ENCODE measurements at regions not wholly inside any gene's neighbourhood (a gene's known extent, or its start where the extent isn't known, plus 50 kb on each side); places are given as distances from the start of the nearest gene placed in this dataset.
A peak's percentile ranks its signal among the peaks of the same experiment; 100 is the strongest.

- H3K27me3 ChIP-seq (replicated peaks; ENCODE audit: insufficient read depth, low read length) = no peaks in the 10 kb centered on the region
- H3K79me2 ChIP-seq (ENCODE audit: low read length) = peaks cover 48% of the 10 kb centered on the region
- DNase-seq = no peak
- no peaks in the 10 kb centered on the region for H3K9me3 ChIP-seq (replicated peaks; ENCODE audit: insufficient read depth, low read length)
- H2AFZ ChIP-seq (ENCODE audit: low read length) = no peak overlapping the region
- peak overlapping the region; percentile 100; the same call in 1 of the 2 replicates for H3K27ac ChIP-seq (ENCODE audit: low read length)
- H3K9me2 ChIP-seq (replicated peaks; ENCODE audit: insufficient read depth, low read length) = no peaks in the 10 kb centered on the region
- no peak overlapping the region for H3K4me3 ChIP-seq (ENCODE audit: low read length)
- H4K20me1 ChIP-seq (ENCODE audit: insufficient read depth, low read length) = no peaks in the 10 kb centered on the region
- H3K4me1 ChIP-seq (ENCODE audit: low read length) = peaks cover 44% of the 10 kb centered on the region
- peaks cover 34% of the 10 kb centered on the region for H3F3A ChIP-seq (ENCODE audit: insufficient read depth, low read length)
- H3K36me3 ChIP-seq (replicated peaks; ENCODE audit: insufficient read depth, low read length) = no peaks in the 10 kb centered on the region
- H3K4me2 ChIP-seq (ENCODE audit: low read depth, low read length) = no peak overlapping the region
- H3K9ac ChIP-seq (ENCODE audit: low read length) = no peak overlapping the region
- TF ChIP-seq EZH2phosphoT487 (IDR thresholded peaks at IDR 0.05; ENCODE audit: low read length) (no peak), EZH2 (optimal IDR thresholded peaks at IDR 0.05; ENCODE audit: low read depth, low read length) (no peak), CTCF (IDR thresholded peaks at IDR 0.05; ENCODE audit: low read length) (no peak)
Measured at GRCh38 chr14:95466506-95466905, 49.9 kb downstream of the SYNE3 start.

- H3K79me2 ChIP-seq (ENCODE audit: low read length) = peaks cover 48% of the 10 kb centered on the region
- H2AFZ ChIP-seq (ENCODE audit: low read length) = no peak overlapping the region
- H3F3A ChIP-seq (ENCODE audit: insufficient read depth, low read length) = peaks cover 34% of the 10 kb centered on the region
- no peak for DNase-seq
- H3K27me3 ChIP-seq (replicated peaks; ENCODE audit: insufficient read depth, low read length) = no peaks in the 10 kb centered on the region
- H3K9me3 ChIP-seq (replicated peaks; ENCODE audit: insufficient read depth, low read length) = no peaks in the 10 kb centered on the region
- TF ChIP-seq EZH2phosphoT487 (IDR thresholded peaks at IDR 0.05; ENCODE audit: low read length) (no peak), EZH2 (optimal IDR thresholded peaks at IDR 0.05; ENCODE audit: low read depth, low read length) (no peak), CTCF (IDR thresholded peaks at IDR 0.05; ENCODE audit: low read length) (no peak)
- no peaks in the 10 kb centered on the region for H3K36me3 ChIP-seq (replicated peaks; ENCODE audit: insufficient read depth, low read length)
- H3K9me2 ChIP-seq (replicated peaks; ENCODE audit: insufficient read depth, low read length) = no peaks in the 10 kb centered on the region
- H3K4me2 ChIP-seq (ENCODE audit: low read depth, low read length) = peak overlapping the region; percentile 54; the same call in 1 of the 2 replicates
- peak overlapping the region; percentile 100; the same call in 1 of the 2 replicates for H3K27ac ChIP-seq (ENCODE audit: low read length)
- H3K4me3 ChIP-seq (ENCODE audit: low read length) = no peak overlapping the region
- peaks cover 44% of the 10 kb centered on the region for H3K4me1 ChIP-seq (ENCODE audit: low read length)
- no peaks in the 10 kb centered on the region for H4K20me1 ChIP-seq (ENCODE audit: insufficient read depth, low read length)
- no peak overlapping the region for H3K9ac ChIP-seq (ENCODE audit: low read length)
Measured at GRCh38 chr14:95465936-95466335, 50.5 kb downstream of the SYNE3 start.

GRCh38 chr14:95465358-95465757 lies 51.1 kb downstream of the SYNE3 start:
- Histone ChIP-seq H3F3A (ENCODE audit: insufficient read depth, low read length) (peaks cover 34% of the 10 kb centered on the region), H3K4me3 (ENCODE audit: low read length) (no peak overlapping the region), H3K4me2 (ENCODE audit: low read depth, low read length) (peak overlapping the region; percentile 54), H3K79me2 (ENCODE audit: low read length) (peaks cover 51% of the 10 kb centered on the region), H2AFZ (ENCODE audit: low read length) (no peak overlapping the region), H3K4me1 (ENCODE audit: low read length) (peaks cover 44% of the 10 kb centered on the region), H3K36me3 (replicated peaks; ENCODE audit: insufficient read depth, low read length) (no peaks in the 10 kb centered on the region), H3K9ac (ENCODE audit: low read length) (peak overlapping the region; percentile 72; the same call in 1 of the 2 replicates), H3K9me3 (replicated peaks; ENCODE audit: insufficient read depth, low read length) (no peaks in the 10 kb centered on the region), H3K27me3 (replicated peaks; ENCODE audit: insufficient read depth, low read length) (no peaks in the 10 kb centered on the region), H4K20me1 (ENCODE audit: insufficient read depth, low read length) (no peaks in the 10 kb centered on the region), H3K9me2 (replicated peaks; ENCODE audit: insufficient read depth, low read length) (no peaks in the 10 kb centered on the region), H3K27ac (ENCODE audit: low read length) (peak overlapping the region; percentile 100)
- TF ChIP-seq EZH2 (optimal IDR thresholded peaks at IDR 0.05; ENCODE audit: low read depth, low read length) (no peak), CTCF (IDR thresholded peaks at IDR 0.05; ENCODE audit: low read length) (no peak), EZH2phosphoT487 (IDR thresholded peaks at IDR 0.05; ENCODE audit: low read length) (no peak)
- DNase-seq = no peak

Measured in MM.1S (cell line).